Jurkat, Clone E6-1 (cell line): ENCODE measurements at regions not wholly inside any gene's neighbourhood (a gene's known extent, or its start where the extent isn't known, plus 50 kb on each side); places are given as distances from the start of the nearest gene placed in this dataset.

Experiments
- DNase-seq: peaks from one replicate; pipeline ENCODE4 v3.0.0-alpha.2; 2011; ENCODE audit warnings: low read depth, low spot score
- H3K4me3 ChIP-seq: 2 replicates; pipeline ENCODE4 v1.5.1; 2011; ENCODE audit warnings: mild to moderate bottlenecking, low read length, control low read depth, moderate library complexity

DNA sequence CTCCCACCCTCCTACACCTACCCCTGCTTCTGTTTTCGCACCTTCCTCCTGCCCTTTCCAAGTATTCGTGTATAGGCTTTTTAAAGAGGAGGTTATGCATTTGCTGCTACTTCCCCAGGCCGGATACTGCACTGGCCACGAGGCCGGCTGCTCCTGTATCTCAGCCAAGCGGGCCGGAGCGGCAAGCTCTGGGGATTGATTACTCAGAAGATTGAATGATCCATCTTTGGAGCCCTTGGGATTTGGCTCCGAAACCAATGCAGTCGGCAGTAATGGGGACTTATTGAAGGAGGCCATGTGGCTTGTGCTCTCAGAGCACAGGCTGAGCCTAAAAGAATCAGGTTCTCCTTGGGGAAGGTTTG lies 405.3 kb downstream of the TLE4 start:
- no peak for DNase-seq
- H3K4me3 ChIP-seq: no peak overlapping the region

DNA sequence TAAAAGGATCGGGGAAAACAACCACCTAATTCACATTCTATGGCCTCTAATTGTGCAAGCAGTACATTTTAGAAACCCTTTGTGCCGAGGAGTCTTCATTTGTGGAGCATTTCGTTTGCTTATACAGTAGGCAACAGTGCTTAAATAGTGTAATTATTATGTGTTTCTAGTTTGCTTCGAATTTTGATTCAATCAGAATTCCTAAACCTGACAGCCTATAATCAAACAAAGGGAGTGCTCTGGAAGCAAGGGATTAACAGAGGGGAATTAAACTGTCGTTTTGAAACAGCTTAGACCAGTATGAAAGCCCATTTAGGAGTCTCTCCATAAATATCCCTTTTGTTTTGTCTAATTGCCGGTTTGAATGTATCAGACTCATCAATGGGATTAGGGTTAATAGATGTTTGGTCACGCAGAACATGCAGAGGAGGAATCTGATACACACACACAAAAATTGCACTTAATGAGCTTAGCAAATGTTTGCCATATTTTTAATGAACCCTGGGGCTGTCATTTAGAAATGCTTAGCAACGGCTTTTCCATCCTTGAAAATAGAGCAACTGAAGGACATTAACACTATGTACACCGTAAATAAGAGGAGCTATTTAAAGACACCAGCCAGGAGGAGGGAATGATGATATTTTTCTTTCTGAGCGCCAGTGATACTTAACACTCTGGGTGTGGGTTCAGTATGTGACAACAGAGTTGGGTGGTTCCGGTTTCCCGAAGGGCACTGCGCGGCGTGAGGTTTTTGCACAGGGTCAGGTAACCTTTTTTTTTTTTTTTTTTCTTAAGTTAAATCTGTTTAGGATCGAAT lies 404.7 kb downstream of the TLE4 start:
- no peak for DNase-seq
- H3K4me3 ChIP-seq: no peak overlapping the region

GRCh38 chr9:79975621-79976256 lies 404.0 kb downstream of the TLE4 start:
- H3K4me3 ChIP-seq: no peak overlapping the region
- no peak for DNase-seq

GRCh38 chr9:79974806-79975422 lies 403.1 kb downstream of the TLE4 start:
- H3K4me3 ChIP-seq: no peak overlapping the region
- no peak for DNase-seq

DNA sequence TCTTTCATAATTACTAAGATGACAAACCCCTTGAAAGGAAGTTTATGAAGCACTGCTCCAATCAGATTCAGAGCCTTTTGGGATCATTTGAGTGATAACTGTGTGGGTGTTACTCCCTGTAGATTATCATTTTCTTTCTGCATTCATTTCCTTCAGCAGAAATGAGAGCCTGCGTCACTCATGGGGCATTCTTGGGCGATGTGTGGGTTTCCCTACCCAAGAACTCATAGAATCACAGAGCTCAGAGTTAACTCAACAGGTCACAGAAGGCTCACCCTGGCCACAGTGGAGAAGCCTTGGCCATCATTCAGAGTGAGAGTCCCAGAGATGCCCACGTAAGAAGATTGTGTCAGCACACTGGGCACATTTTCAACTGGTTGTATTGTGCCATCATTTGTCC lies 401.9 kb downstream of the TLE4 start:
- DNase-seq: no peak

GRCh38 chr9:79970146-79970425 lies 398.3 kb downstream of the TLE4 start:
- DNase-seq: no peak
- H3K4me3 ChIP-seq: no peak overlapping the region

More for the DNA sequence above, 401.9 kb downstream of the TLE4 start:
- H3K4me3 ChIP-seq: no peak overlapping the region

- no peak for DNase-seq
- no peak overlapping the region for H3K4me3 ChIP-seq
These were observed 397.8 kb downstream of the TLE4 start for GRCh38 chr9:79969393-79970145.

DNA sequence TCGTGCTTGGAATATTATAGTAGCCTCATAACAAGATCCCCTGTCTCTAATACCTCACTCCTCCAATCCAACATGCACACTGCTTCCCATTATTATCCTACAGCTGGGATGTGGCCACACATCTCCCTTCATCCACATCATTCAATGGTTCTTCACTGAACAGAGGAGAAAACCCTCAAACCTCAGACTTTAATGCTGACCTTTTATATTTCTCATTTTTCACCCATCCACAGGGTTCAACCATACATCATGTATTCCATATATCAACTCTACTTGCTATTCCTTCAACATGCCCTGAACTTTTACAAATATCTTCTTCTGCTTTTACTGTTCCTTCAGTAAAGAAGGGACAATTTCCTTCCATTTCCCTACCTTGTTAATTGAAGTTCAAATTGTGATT lies 396.8 kb downstream of the TLE4 start:
- H3K4me3 ChIP-seq: no peak overlapping the region
- DNase-seq: no peak

GRCh38 chr9:79962836-79963235 lies 391.1 kb downstream of the TLE4 start:
- DNase-seq: no peak
- no peak overlapping the region for H3K4me3 ChIP-seq

DNA sequence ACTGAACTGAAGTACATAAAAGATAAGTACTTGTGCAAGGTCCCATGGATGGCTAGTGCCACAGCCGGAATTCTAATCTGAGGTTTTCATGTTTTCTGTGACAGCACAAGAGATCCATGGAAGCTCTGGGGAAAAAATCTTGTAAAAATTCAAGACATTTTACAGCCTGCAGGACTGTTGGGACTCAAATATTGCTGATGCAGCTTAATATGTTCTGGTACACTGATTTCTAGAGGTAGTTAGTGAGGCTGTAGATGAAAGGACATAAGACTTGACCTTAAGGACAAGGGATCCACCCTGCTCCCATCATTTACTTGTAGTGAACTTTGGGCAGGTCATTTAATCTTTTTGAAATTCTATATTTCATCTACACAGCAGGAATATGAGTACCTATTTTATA lies 390.4 kb downstream of the TLE4 start:
- DNase-seq: no peak
- no peak overlapping the region for H3K4me3 ChIP-seq

DNA sequence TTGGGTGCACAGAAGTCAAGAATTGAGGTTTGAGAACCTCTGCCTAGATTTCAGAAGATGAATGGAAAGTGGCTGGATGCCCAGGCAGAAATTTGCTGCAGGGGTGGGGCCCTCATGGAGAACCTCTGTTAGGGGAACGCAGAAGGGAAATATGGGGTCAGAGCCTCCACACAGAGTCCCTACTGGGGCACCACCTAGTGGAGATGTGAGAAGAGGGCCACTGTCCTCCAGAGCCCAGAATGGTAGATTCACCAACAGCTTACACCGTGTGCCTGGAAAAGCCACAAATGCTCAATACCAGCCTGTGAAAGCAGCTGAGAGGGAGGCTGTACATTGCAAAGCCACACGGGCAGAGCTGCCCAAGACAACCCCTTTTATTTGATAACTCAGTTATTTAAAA lies 383.5 kb downstream of the TLE4 start:
- DNase-seq: peak; percentile 3
- no peak overlapping the region for H3K4me3 ChIP-seq

- DNase-seq: no peak
- H3K4me3 ChIP-seq: no peak overlapping the region
These were observed 382.1 kb downstream of the TLE4 start for GRCh38 chr9:79953908-79954307.

- DNase-seq: no peak
- H3K4me3 ChIP-seq: no peak overlapping the region
These were observed 380.6 kb downstream of the TLE4 start for GRCh38 chr9:79952401-79952800.

DNA sequence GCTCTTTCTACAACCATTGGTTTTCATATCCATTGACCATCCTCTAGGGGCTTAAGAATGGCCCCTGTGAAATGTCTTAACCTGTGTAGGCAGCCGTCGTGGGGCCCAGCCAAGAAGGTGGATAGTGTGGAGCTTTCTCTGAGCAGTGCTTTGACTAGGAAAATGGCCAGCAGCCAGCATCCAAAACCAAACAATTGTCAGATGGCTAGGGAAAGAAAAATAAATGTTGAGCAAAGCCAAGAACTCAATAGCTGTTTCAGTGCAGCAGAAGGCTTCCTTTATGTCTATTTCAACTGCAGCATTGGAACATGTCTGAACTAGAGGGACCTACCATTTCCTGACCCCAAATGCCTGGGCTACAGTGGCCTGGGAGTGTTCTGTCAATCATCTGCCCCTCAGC lies 374.9 kb downstream of the TLE4 start:
- no peak for DNase-seq

DNA sequence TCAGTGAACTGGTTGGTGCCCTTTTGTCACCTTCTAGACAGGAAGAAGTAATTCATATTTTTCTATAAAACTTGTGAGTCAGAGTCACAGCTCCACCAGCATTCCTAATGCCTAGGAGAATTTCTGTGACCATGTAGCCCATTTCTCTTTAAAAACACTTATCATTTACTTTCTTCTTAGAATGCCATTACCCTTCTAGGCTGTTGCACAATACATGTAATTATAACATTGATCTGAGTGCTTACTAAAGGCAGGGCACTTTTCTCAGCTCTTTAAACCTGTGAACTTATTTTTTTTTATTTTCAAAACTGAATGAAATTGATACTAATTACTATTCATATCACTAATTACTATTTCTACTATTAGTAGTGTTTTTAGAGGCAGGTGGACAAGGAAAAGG lies 373.7 kb downstream of the TLE4 start:
- no peak overlapping the region for H3K4me3 ChIP-seq
- no peak for DNase-seq

More for the DNA sequence above, 374.9 kb downstream of the TLE4 start:
- no peak overlapping the region for H3K4me3 ChIP-seq

- no peak for DNase-seq
- no peak overlapping the region for H3K4me3 ChIP-seq
These were observed 373.3 kb downstream of the TLE4 start for GRCh38 chr9:79945016-79945415.

- H3K4me3 ChIP-seq: no peak overlapping the region
- no peak for DNase-seq
These were observed 369.2 kb downstream of the TLE4 start for GRCh38 chr9:79940919-79941318.

DNA sequence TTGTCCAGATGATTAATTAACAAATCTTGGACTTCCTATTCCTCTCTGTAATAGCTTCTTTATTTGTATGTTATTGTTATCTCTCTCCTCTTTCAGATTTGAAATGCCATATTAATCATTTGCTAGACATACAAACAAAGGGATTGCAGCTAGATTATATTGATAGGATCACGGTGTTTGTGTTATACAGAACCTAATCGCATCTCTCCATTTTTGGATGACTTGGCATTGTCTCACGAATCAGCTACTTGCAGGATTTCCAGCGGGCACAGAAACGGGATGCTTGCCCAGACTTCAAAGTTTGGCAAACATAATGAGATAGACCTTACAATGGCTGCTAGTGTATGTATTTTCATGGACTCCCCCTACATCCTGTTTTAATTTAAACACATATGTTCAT lies 368.1 kb downstream of the TLE4 start:
- DNase-seq: no peak
- no peak overlapping the region for H3K4me3 ChIP-seq

DNA sequence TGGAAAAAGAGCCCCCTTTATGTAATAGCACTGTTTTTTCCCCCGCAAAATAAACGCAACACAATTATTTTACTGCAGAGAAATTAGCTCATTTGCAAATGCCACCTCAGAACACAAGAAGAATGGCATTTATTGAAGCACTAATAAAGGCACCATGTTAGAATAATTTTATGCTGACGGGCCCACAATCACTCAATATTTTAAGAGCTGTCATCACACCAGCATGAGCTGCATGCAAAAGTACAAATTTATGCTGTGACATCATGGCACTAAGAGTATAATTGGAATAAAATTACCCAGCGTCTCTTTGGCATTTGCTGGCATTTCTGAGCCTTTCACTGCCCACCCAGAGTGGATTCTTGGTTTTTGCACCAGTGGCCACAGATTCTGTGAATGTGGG lies 364.6 kb downstream of the TLE4 start:
- H3K4me3 ChIP-seq: no peak overlapping the region
- no peak for DNase-seq

GRCh38 chr9:79929285-79929684 lies 357.5 kb downstream of the TLE4 start:
- H3K4me3 ChIP-seq: no peak overlapping the region
- no peak for DNase-seq
